Neural cell (in vitro differentiated cells): ENCODE measurements at regions not wholly inside any gene's neighbourhood (a gene's known extent, or its start where the extent isn't known, plus 50 kb on each side); places are given as distances from the start of the nearest gene placed in this dataset.

Experiments
- H2AFZ ChIP-seq: fragments of 200-600, 300-800 bp; sonication (generic), shearing (Covaris generic); 2 replicates; pipeline ENCODE4 v1.6.0; 2014; ENCODE audit warnings: low read depth, mild to moderate bottlenecking, antibody characterized with exemption, low read length, moderate library complexity
- H3F3A ChIP-seq: fragments of 200-600 bp; shearing (Covaris generic); 2 replicates; pipeline ENCODE4 v1.6.1; 2016; ENCODE audit warnings: mild to moderate bottlenecking, moderate library complexity, mixed read lengths, antibody characterized with exemption, low read length; ENCODE audit not compliant: insufficient read depth, poor library complexity, severe bottlenecking
- H3K27ac ChIP-seq: fragments of 200-600, 300-800 bp; sonication (generic), shearing (Covaris generic); 2 replicates; pipeline ENCODE4 v1.5.1; 2014; ENCODE audit warnings: mild to moderate bottlenecking, low read length, moderate library complexity
- H3K27me3 ChIP-seq: fragments of 300-800, 200-600 bp; sonication (generic), shearing (Covaris generic); 2 replicates; pipeline ENCODE4 v1.6.0; 2014; ENCODE audit warnings: mild to moderate bottlenecking, low read depth, low read length, moderate library complexity; ENCODE audit not compliant: insufficient read depth
- H3K36me3 ChIP-seq: fragments of 300-800, 200-600 bp; sonication (generic), shearing (Covaris generic); 2 replicates; pipeline ENCODE4 v1.5.1; 2014; ENCODE audit warnings: mild to moderate bottlenecking, antibody characterized with exemption, low read length, moderate library complexity; ENCODE audit not compliant: insufficient read depth
- H3K4me2 ChIP-seq: fragments of 300-800, 200-600 bp; sonication (generic), shearing (Covaris generic); 2 replicates; pipeline ENCODE4 v1.6.0; 2014; ENCODE audit warnings: mild to moderate bottlenecking, low read length
- H3K4me3 ChIP-seq: fragments of 300-800, 200-600 bp; sonication (generic), shearing (Covaris generic); 2 replicates; pipeline ENCODE4 v1.5.1; 2014; ENCODE audit warnings: mild to moderate bottlenecking, low read length, moderate library complexity
- H3K79me2 ChIP-seq: fragments of 200-600 bp; shearing (Covaris generic); replicated peaks from 2 replicates; pipeline ENCODE4 v1.6.0; 2014; ENCODE audit warnings: mild to moderate bottlenecking, low read length, moderate library complexity; ENCODE audit not compliant: insufficient read depth
- H3K9ac ChIP-seq: fragments of 300-800, 200-600 bp; sonication (generic), shearing (Covaris generic); 2 replicates; pipeline ENCODE4 v1.6.1; 2016; ENCODE audit warnings: mild to moderate bottlenecking, low read length, mixed read lengths
- H3K9me2 ChIP-seq: fragments of 200-600 bp; shearing (Covaris generic); 2 replicates; pipeline ENCODE4 v1.6.1; 2016; ENCODE audit warnings: mild to moderate bottlenecking, low read length, mixed read lengths; ENCODE audit not compliant: insufficient read depth
- H3K9me3 ChIP-seq: fragments of 200-600, 300-800 bp; sonication (generic), shearing (Covaris generic); 2 replicates; pipeline ENCODE4 v1.6.1; 2016; ENCODE audit warnings: mild to moderate bottlenecking, mixed run types, low read length, moderate library complexity, mixed read lengths
- H4K20me1 ChIP-seq: fragments of 200-600 bp; shearing (Covaris generic); 2 replicates; pipeline ENCODE4 v1.6.1; 2016; ENCODE audit warnings: mild to moderate bottlenecking, mixed run types; ENCODE audit not compliant: insufficient read depth
- CTCF ChIP-seq: fragments of 450-650 bp; IDR thresholded peaks from 2 replicates; pipeline ENCODE4 v1.5.1; 2014; ENCODE audit warnings: antibody characterized with exemption, mild to moderate bottlenecking, moderate library complexity; ENCODE audit not compliant: poor library complexity, severe bottlenecking
- EP300 ChIP-seq: fragments of 450-650 bp; conservative IDR thresholded peaks from 2 replicates; pipeline ENCODE4 v1.6.1; 2014; ENCODE audit warnings: antibody characterized with exemption, mild to moderate bottlenecking, moderate library complexity; ENCODE audit not compliant: poor library complexity, severe bottlenecking
- EZH2 ChIP-seq: fragments of 200-600, 300-800 bp; shearing (Covaris generic), sonication (generic); IDR thresholded peaks from 2 replicates; pipeline ENCODE4 v1.6.1; 2014; ENCODE audit warnings: antibody characterized with exemption, low read length, borderline replicate concordance, mild to moderate bottlenecking; ENCODE audit not compliant: insufficient read depth, poor library complexity, severe bottlenecking
- MXI1 ChIP-seq: fragments of 450-650 bp; conservative IDR thresholded peaks from 2 replicates; pipeline ENCODE4 v1.6.1; 2014; ENCODE audit warnings: antibody characterized with exemption, mild to moderate bottlenecking; ENCODE audit not compliant: poor library complexity, severe bottlenecking
- POLR2AphosphoS5 ChIP-seq: IDR thresholded peaks from 2 replicates; pipeline ENCODE4 v1.6.1; 2012
- RAD21 ChIP-seq: fragments of 450-650 bp; conservative IDR thresholded peaks from 2 replicates; pipeline ENCODE4 v1.6.1; 2014; ENCODE audit warnings: antibody characterized with exemption, mild to moderate bottlenecking, moderate library complexity
- REST ChIP-seq: IDR thresholded peaks from 2 replicates; pipeline ENCODE4 v1.6.1; 2012; ENCODE audit warnings: borderline replicate concordance
- SMC3 ChIP-seq: fragments of 450-650 bp; conservative IDR thresholded peaks from 2 replicates; pipeline ENCODE4 v1.6.1; 2014; ENCODE audit warnings: antibody characterized with exemption, mild to moderate bottlenecking, moderate library complexity; ENCODE audit not compliant: poor library complexity
- TAF1 ChIP-seq: IDR thresholded peaks from 2 replicates; pipeline ENCODE4 v1.6.1; 2012; ENCODE audit warnings: low read depth

GRCh38 chr2:193583638-193584400 lies 1389.1 kb upstream of the TMEFF2 start:
- H3K36me3 ChIP-seq, result no peaks in the 10 kb centered on the region
- no peak overlapping the region for H3K4me3 ChIP-seq
- H3K9ac ChIP-seq, result no peak overlapping the region
- no peaks in the 10 kb centered on the region for H3K79me2 ChIP-seq
- TF ChIP-seq CTCF (no peak), RAD21 (no peak), REST (no peak), POLR2AphosphoS5 (no peak), EP300 (no peak), SMC3 (no peak), EZH2 (no peak), MXI1 (no peak), TAF1 (no peak)
- no peaks in the 10 kb centered on the region for H4K20me1 ChIP-seq
- no peaks in the 10 kb centered on the region for H3F3A ChIP-seq
- no peak overlapping the region for H3K27ac ChIP-seq
- H3K27me3 ChIP-seq, result no peaks in the 10 kb centered on the region
- H2AFZ ChIP-seq, result no peak overlapping the region
- H3K9me3 ChIP-seq, result no peaks in the 10 kb centered on the region
- no peaks in the 10 kb centered on the region for H3K9me2 ChIP-seq
- H3K4me2 ChIP-seq, result no peak overlapping the region

- Histone ChIP-seq H3K9me2 (no peaks in the 10 kb centered on the region), H3K27ac (no peak overlapping the region), H3K36me3 (no peaks in the 10 kb centered on the region), H3K4me3 (no peak overlapping the region), H2AFZ (no peak overlapping the region), H3K79me2 (no peaks in the 10 kb centered on the region), H3K4me2 (no peak overlapping the region), H3F3A (no peaks in the 10 kb centered on the region), H3K27me3 (no peaks in the 10 kb centered on the region), H3K9me3 (no peaks in the 10 kb centered on the region), H3K9ac (no peak overlapping the region), H4K20me1 (no peaks in the 10 kb centered on the region)
- TF ChIP-seq SMC3 (no peak), CTCF (no peak), RAD21 (no peak), MXI1 (no peak), POLR2AphosphoS5 (no peak), EZH2 (no peak), EP300 (no peak), TAF1 (no peak), REST (no peak)
These were observed 1387.1 kb upstream of the TMEFF2 start for GRCh38 chr2:193581807-193582206.
